ACC112 (cell line): ENCODE measurements at regions not wholly inside any gene's neighbourhood (a gene's known extent, or its start where the extent isn't known, plus 50 kb on each side); places are given as distances from the start of the nearest gene placed in this dataset.
"Not testable (repeated sequence)": the region's sequence is repeated elsewhere in the genome, so short reads cannot be mapped to it uniquely, and the experiment has no call there.

ENCODE experiments used
- H2AFZ ChIP-seq: fragments of 200-600 bp; sonication (generic); one replicate; pipeline ENCODE4 v1.6.0; 2017; ENCODE audit warnings: antibody characterized with exemption, low read length; ENCODE audit not compliant: unreplicated experiment
- H3K27ac ChIP-seq: fragments of 200-600 bp; sonication (generic); 2 replicates; pipeline ENCODE4 v1.5.1; 2014; ENCODE audit warnings: low read depth, mild to moderate bottlenecking, antibody characterized with exemption, low read length, moderate library complexity
- H3K27me3 ChIP-seq: fragments of 200-600 bp; sonication (generic); 2 replicates; pipeline ENCODE4 v1.6.1; 2014; ENCODE audit warnings: mild to moderate bottlenecking, antibody characterized with exemption, low read length, moderate library complexity, mixed read lengths; ENCODE audit not compliant: insufficient read depth
- H3K36me3 ChIP-seq: fragments of 200-600 bp; sonication (generic); 2 replicates; pipeline ENCODE4 v1.6.1; 2016; ENCODE audit warnings: mild to moderate bottlenecking, antibody characterized with exemption, low read length, moderate library complexity, mixed read lengths; ENCODE audit not compliant: insufficient read depth
- H3K4me1 ChIP-seq: fragments of 200-600 bp; sonication (generic); one replicate; pipeline ENCODE4 v1.6.1; 2016; ENCODE audit warnings: low read length, mixed read lengths; ENCODE audit not compliant: insufficient read depth, unreplicated experiment, control insufficient read depth
- H3K4me3 ChIP-seq: fragments of 200-600 bp; sonication (generic); 2 replicates; pipeline ENCODE4 v1.5.1; 2014; ENCODE audit warnings: mild to moderate bottlenecking, low read depth, low read length
- H3K79me2 ChIP-seq: fragments of 200-600 bp; sonication (generic); one replicate; pipeline ENCODE4 v1.6.0; 2016; ENCODE audit warnings: low read length; ENCODE audit not compliant: control insufficient read depth, unreplicated experiment, insufficient read depth

DNA sequence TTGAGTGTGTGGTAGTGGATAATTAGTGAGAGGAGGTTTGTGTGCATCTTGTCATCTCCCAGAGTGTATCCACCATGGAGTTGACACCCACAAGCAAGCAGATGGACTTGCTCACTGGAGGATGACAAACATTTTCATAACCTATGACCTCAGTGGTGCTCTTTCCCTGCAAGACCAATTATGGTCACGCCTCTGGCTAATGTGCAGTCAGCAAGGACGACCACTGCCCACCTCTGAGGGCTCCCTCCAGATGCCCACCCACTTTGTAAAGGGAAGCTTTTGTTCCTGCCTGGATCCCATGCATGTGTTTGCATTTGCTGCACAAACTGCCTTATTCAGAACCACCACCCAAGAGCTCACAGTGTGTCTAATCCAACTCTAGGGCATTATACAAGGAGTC lies 982.8 kb downstream of the TMEM121 start:
- H3K36me3 ChIP-seq = no peaks in the 10 kb centered on the region
- no peak overlapping the region for H3K27ac ChIP-seq
- no peaks in the 10 kb centered on the region for H3K27me3 ChIP-seq
- H3K79me2 ChIP-seq = no peaks in the 10 kb centered on the region
- no peak overlapping the region for H3K4me3 ChIP-seq
- no peaks in the 10 kb centered on the region for H3K4me1 ChIP-seq
- no peak overlapping the region for H2AFZ ChIP-seq

- Histone ChIP-seq H3K27me3 (no peaks in the 10 kb centered on the region), H3K4me1 (no peaks in the 10 kb centered on the region), H3K79me2 (no peaks in the 10 kb centered on the region), H3K36me3 (no peaks in the 10 kb centered on the region), H3K27ac (no peak overlapping the region), H3K4me3 (no peak overlapping the region), H2AFZ (no peak overlapping the region)
Measured at GRCh38 chr14:106509807-106510206, 983.4 kb downstream of the TMEM121 start.

DNA sequence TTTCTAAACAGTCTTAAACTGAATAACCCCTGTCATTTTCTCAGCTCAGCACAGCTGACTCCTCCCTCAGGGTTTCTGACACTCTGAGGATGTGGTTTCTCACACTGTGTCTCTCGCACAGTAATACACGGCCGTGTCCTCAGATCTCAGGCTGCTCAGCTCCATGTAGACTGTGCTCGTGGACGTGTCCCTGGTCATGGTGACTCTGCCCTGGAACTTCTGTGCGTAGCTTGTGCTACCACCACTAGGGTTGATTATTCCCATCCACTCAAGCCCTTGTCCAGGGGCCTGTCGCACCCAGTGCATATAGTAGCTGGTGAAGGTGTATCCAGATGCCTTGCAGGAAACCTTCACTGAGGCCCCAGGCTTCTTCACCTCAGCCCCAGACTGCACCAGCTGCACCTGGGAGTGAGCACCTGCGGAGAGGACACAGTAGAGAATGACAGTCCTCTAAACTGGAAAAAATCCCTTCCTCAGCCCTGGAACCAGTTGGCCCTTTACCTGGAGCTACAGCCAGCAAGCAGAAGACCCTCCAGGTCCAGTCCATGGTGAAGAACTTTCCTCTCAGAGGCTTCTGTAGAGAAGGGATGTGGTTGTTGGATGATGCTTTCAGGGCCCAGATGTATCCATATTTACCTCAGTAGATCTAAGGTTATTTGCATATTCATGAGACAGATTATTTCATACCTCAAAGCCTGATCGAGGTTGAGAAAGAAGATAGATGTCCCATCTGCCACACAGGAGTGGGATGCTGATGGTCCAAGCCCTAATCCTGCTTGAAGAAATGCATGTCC lies 984.8 kb downstream of the TMEM121 start:
- Histone ChIP-seq H2AFZ (no peak overlapping the region), H3K4me1 (no peaks in the 10 kb centered on the region), H3K79me2 (no peaks in the 10 kb centered on the region), H3K4me3 (no peak overlapping the region), H3K36me3 (no peaks in the 10 kb centered on the region), H3K27me3 (no peaks in the 10 kb centered on the region), H3K27ac (no peak overlapping the region)

DNA sequence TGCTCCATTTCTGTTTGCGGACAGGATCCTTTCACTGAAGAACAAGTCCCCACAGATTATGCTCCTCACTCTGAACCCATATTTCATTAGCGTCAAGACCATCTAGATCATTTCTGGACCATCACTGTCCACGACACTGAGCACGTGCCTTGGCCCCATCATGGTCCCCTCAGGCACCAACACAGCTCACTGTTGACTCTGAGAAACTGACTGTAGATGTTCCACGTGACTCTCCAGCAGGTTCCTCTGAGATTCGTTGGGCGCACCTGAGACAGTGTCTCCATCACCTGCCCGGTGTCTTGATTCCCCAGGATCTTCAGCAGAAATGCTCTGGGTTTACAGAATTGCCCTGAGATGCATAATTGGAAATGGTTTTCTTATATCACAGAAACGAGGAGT lies 985.4 kb downstream of the TMEM121 start:
- Histone ChIP-seq H3K27me3 (no peaks in the 10 kb centered on the region), H3K79me2 (no peaks in the 10 kb centered on the region), H2AFZ (no peak overlapping the region), H3K4me1 (no peaks in the 10 kb centered on the region), H3K27ac (no peak overlapping the region), H3K36me3 (no peaks in the 10 kb centered on the region), H3K4me3 (no peak overlapping the region)

DNA sequence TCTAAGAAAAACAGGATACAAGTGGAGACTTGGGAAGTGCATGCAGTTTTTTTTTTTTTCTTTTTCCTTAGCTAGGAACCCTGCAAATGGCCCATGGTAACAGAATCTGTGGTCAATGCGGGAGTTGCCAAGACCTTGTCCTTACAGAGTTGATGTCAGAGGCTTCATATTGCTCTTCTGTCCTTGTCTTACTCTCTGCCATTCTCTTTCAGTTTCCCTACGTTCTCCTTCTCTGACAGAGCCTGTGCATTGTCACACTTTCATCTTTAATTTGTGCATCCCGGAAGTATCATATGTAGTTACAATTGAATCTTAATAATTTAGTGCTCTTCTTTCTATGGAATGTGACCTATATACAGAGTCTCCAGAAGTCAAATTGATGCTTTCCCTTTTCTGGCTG lies 986.9 kb downstream of the TMEM121 start:
- Histone ChIP-seq H3K36me3 (no peaks in the 10 kb centered on the region), H3K27ac (no peak overlapping the region), H2AFZ (no peak overlapping the region), H3K79me2 (no peaks in the 10 kb centered on the region), H3K4me3 (no peak overlapping the region), H3K27me3 (no peaks in the 10 kb centered on the region), H3K4me1 (no peaks in the 10 kb centered on the region)

GRCh38 chr14:106518054-106518943 lies 991.9 kb downstream of the TMEM121 start:
- no peak overlapping the region for H3K27ac ChIP-seq
- no peaks in the 10 kb centered on the region for H3K27me3 ChIP-seq
- H3K4me1 ChIP-seq = no peaks in the 10 kb centered on the region
- no peak overlapping the region for H2AFZ ChIP-seq
- no peak overlapping the region for H3K4me3 ChIP-seq
- no peaks in the 10 kb centered on the region for H3K36me3 ChIP-seq
- no peaks in the 10 kb centered on the region for H3K79me2 ChIP-seq

- H3K4me1 ChIP-seq, H3K36me3 ChIP-seq: not testable (repeated sequence)
Measured at GRCh38 chr14:106522118-106522517, 995.7 kb downstream of the TMEM121 start.

GRCh38 chr14:106522990-106523389 lies 996.6 kb downstream of the TMEM121 start:
- no peaks in the 10 kb centered on the region for H3K4me1 ChIP-seq
- no peaks in the 10 kb centered on the region for H3K36me3 ChIP-seq
- H3K27me3 ChIP-seq = no peaks in the 10 kb centered on the region
- H3K79me2 ChIP-seq = no peaks in the 10 kb centered on the region
- no peak overlapping the region for H3K27ac ChIP-seq
- no peak overlapping the region for H2AFZ ChIP-seq
- no peak overlapping the region for H3K4me3 ChIP-seq

More at GRCh38 chr14:106522118-106522517, 995.7 kb downstream of the TMEM121 start:
- not testable (repeated sequence) for H3K4me3 ChIP-seq, H2AFZ ChIP-seq, H3K27me3 ChIP-seq, H3K27ac ChIP-seq, H3K79me2 ChIP-seq

GRCh38 chr14:106528717-106529116 lies 1002.3 kb downstream of the TMEM121 start:
- Histone ChIP-seq H2AFZ (no peak overlapping the region), H3K4me3 (no peak overlapping the region), H3K36me3 (no peaks in the 10 kb centered on the region), H3K79me2 (no peaks in the 10 kb centered on the region), H3K4me1 (no peaks in the 10 kb centered on the region), H3K27me3 (no peaks in the 10 kb centered on the region), H3K27ac (no peak overlapping the region)

- H3K4me3 ChIP-seq = no peak overlapping the region
- no peak overlapping the region for H2AFZ ChIP-seq
- H3K27ac ChIP-seq = no peak overlapping the region
Measured at GRCh38 chr14:106530031-106530422, 1003.6 kb downstream of the TMEM121 start.

More at GRCh38 chr14:106530031-106530422, 1003.6 kb downstream of the TMEM121 start:
- Histone ChIP-seq H3K4me1 (no peaks in the 10 kb centered on the region), H3K79me2 (no peaks in the 10 kb centered on the region), H3K27me3 (no peaks in the 10 kb centered on the region), H3K36me3 (no peaks in the 10 kb centered on the region)
